HG03025 (cell line): ENCODE measurements at regions not wholly inside any gene's neighbourhood (a gene's known extent, or its start where the extent isn't known, plus 50 kb on each side); places are given as distances from the start of the nearest gene placed in this dataset.

ENCODE experiments used
- ATAC-seq: cut with Tn5 transposase; IDR thresholded peaks from one replicate; pipeline ENCODE4 v1.9.1; 2021; ENCODE audit warnings: mild to moderate bottlenecking, moderate library complexity; ENCODE audit not compliant: unreplicated experiment, low FRiP score

GRCh38 chr7:136807598-136807997 is 60.9 kb upstream of the CHRM2 start:
- ATAC-seq: no peak

GRCh38 chr7:136803028-136803427 is 65.4 kb upstream of the CHRM2 start:
- no peak for ATAC-seq

DNA sequence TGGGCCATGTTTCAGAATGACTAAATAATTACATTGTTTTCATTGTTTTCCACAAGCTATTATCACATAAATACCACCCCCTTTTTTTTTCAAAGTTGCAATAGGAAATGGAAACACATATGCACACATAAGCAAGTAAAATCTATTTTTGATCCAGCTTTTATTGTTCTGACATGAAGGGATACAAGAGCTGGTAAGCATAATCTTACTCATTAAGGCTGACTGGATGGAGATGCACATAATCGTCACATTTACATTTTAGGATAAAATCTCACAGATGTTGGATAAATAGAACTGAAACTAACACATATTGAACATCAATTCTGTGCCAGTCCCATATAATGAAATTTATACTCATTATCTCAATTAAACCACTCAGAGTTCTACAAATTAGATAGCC is 84.5 kb upstream of the CHRM2 start:
- no peak for ATAC-seq

DNA sequence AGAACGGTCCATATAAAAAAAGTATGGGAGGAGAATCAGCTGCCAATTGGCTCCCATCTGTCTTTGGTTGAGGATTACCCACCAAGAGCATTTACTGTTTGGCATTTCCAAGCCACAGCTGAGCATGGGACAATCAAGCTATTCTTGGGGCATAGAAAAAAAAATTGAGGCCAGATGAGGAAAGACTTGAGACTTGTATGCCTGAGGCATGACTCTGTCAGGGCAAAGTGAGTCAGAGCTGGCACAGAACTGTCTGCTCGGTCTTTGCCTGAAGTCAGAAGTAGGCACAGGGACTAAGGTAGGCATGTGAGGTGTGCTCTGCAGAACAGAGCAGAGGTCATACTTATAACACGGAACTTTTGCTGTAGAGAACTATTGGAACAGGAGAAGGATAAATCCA is 126.5 kb upstream of the CHRM2 start:
- ATAC-seq: no peak

- no peak for ATAC-seq
Measured at GRCh38 chr7:136728945-136729344, 139.5 kb upstream of the CHRM2 start.

DNA sequence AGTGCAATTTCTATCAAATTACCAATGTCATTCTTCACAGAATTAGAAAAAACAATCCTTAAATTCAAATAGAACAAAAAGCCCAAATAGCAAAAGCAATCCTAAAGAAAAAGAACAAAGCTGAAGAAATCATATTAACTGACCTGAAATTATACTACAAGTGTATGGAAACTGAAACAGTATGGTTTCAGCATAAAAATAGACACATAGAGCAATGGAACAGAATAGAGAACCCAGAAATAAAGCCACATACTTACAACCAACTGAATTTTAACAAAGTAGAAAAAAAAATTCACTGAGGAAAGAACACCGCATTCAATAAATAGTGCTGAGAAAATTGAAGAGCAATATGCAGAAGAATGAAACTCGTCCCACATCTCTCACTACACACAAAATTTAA is 142.0 kb upstream of the CHRM2 start:
- no peak for ATAC-seq

GRCh38 chr7:136717910-136718557 is 150.4 kb upstream of the CHRM2 start:
- ATAC-seq: no peak

DNA sequence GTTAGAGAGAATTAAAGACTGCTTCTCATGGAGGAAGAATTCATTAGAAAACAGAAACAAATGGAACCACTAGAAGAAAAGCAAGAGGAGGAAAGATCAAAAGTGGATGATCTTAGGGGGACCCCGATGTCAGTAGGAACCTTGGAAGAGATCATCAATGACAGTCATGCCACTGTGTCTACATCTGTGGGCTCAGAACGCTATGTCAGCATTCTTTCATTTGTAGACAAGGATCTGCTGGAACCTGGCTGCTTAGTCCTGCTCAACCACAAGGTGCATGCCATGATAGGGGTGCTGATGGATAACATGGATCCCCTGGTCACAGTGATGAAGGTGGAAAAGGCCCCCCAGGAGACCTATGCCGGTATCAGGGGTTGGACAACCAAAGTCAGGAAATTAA is 154.4 kb upstream of the CHRM2 start:
- no peak for ATAC-seq

- no peak for ATAC-seq
Measured at GRCh38 chr7:136710751-136711150, 157.7 kb upstream of the CHRM2 start.

DNA sequence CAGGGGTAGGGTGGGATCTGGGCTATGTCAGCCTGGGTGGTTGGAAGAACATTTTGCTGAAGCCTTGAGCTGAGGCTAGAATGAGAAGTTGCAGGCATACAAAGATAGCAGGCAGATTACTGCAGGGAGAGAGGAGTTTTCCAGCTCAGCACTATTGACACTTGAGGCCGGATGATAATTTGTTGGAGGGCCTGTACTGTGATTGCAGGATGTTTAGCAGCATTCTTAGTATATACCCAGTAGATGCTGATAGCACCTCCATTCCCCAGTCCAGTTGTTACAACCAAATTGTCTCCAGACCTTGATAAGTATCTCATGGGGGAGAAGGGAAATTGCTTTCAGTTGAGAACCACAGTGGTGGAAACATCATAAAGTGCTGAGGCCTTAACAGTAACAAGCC is 158.6 kb upstream of the CHRM2 start:
- no peak for ATAC-seq

GRCh38 chr7:136702913-136703312 is 165.5 kb upstream of the CHRM2 start:
- ATAC-seq: no peak

DNA sequence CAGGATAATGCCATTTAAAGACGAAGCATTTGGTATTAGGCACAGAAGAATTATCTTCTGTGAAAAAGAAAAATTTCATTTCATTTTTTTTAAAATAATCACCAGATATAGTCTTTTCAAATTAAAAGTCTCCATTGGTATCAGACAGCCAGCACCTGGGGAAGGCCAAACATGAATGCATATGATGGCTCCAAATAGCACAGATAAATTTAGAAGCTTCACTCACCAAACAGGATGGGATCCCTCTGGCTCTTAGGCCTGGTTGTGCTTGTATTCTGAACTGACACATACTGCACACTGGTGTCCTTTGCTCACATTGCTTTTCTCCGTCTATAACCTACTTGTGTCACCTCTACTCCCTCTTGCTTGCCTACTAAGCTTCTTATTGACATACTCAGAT is 169.5 kb upstream of the CHRM2 start:
- ATAC-seq: no peak

- ATAC-seq: no peak
Measured at GRCh38 chr7:136698231-136698630, 170.2 kb upstream of the CHRM2 start.

GRCh38 chr7:136697271-136697670 is 171.2 kb upstream of the CHRM2 start:
- no peak for ATAC-seq

GRCh38 chr7:136693166-136694119 is 175.0 kb upstream of the CHRM2 start:
- no peak for ATAC-seq

- ATAC-seq: no peak
Measured at GRCh38 chr7:136692221-136692620, 176.2 kb upstream of the CHRM2 start.

DNA sequence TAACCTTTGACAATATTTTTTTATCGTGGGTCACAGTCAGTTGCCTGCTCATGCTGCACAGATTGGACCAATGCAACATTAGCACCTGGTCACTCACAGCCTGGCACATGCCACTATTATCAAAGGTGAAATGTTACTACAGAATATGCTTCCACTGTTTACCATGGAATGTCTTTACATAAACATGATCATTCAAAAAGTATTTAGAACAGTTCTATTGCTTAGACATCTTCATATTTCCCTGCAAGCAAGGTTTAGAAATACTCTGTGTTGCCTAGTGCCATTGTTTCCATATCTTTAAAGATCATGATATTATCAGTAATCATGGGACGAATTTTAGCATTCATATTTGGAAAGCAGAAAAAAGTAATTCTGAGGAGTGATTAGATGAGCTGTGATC is 179.9 kb upstream of the CHRM2 start:
- ATAC-seq: no peak

DNA sequence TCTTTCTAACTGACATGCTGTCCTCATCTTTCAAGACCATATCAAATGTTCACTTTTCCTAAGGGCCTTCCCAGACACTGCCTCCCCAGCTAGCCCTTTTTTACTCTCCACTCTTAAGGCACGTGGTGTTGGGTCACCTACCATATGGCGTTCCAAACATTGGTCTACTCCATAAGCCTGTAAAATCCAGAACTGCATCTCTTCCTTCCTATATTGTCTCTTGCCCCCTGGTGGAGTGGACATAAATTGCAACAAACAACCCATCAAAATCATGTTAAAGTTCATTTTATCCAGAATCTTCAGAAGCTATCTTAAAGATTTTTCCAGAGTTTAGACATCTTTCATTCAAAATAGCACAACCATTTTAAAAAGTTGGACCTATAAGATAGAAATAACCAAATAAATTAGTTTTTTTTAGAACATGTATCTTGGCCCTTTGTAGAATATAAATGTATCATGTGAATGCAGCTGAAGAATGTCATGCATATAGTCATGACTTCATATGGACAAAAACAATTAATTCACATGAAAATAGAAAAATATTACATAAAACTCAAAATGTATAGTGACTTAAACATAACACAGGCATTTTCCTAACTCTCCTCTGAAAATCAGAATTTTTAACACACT is 180.6 kb upstream of the CHRM2 start:
- ATAC-seq: no peak

GRCh38 chr7:136685501-136686173 is 182.8 kb upstream of the CHRM2 start:
- ATAC-seq: no peak

DNA sequence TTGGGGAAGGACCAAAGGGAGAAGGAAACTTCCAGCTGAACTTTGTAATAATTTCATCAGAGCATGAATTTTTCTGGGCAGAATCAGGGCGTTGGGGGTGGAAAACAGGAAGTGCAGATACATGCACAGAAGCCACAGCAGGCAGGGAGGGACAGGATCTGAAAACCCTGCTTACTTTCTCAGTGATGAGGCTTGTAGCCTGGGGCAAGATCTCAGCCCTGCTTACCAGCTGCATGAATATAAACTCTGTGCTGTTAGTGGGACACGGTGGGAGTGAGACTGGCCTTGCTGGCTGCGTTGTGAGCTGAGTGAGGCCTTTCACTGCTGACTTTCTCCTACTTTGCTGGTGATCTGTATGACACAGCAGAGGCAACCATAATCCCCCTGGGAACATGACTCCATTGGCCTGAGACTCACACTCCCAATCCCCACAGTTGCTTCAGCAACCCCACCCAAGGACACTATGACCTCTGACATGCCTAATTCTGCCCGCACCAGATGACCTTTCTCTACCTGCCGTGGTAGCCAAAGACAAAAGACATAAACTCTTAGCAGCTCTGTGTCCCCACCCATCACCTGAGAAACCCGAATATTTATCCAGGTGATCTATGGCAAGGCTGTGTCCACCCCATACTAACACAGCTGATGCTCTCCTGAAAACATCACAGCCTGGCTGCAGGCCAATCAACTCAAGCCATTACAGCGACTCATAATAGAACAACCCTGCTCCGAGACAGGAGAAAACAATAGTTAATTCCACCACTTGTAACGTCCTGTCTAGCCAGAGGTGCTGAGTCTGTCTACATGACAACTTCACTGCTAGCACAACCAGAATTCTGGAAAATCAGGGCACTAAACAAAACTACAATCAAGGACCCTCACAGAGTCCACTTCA is 190.7 kb upstream of the CHRM2 start:
- no peak for ATAC-seq
